AG04449 (cell line): ENCODE measurements at regions not wholly inside any gene's neighbourhood (a gene's known extent, or its start where the extent isn't known, plus 50 kb on each side); places are given as distances from the start of the nearest gene placed in this dataset.

Source experiments
- CTCF ChIA-PET: fragments of 350-600 bp; formaldehyde crosslinking; extraction: SDS; loops from one replicate; lab custom pipeline; 2021; ENCODE audit warnings: antibody characterized with exemption; lab: Yijun Ruan, JAX
- POLR2A ChIA-PET: fragments of 400-600, 350-600 bp; formaldehyde crosslinking; extraction: SDS; loops from one replicate; lab custom pipeline; 2020; ENCODE audit warnings: antibody characterized with exemption, inconsistent platforms; lab: Yijun Ruan, JAX
- DNase-seq: peaks from one replicate; pipeline ENCODE4 v3.0.0-alpha.2; 2010; ENCODE audit warnings: low read depth, low spot score
- H3K4me3 ChIP-seq: 2 replicates; pipeline ENCODE4 v1.5.1; 2011; ENCODE audit warnings: low read depth, mild to moderate bottlenecking, control low read depth, low read length
- TF ChIP-seq, protein P1 (sequence below): IDR thresholded peaks from one replicate; pipeline ENCODE4 v1.5.1; 2011; ENCODE audit warnings: mild to moderate bottlenecking, moderate library complexity, low read length, control low read depth, inconsistent platforms; ENCODE audit not compliant: insufficient read depth; ENCODE audit errors: missing control alignments

- TF ChIP-seq, protein P1, sequence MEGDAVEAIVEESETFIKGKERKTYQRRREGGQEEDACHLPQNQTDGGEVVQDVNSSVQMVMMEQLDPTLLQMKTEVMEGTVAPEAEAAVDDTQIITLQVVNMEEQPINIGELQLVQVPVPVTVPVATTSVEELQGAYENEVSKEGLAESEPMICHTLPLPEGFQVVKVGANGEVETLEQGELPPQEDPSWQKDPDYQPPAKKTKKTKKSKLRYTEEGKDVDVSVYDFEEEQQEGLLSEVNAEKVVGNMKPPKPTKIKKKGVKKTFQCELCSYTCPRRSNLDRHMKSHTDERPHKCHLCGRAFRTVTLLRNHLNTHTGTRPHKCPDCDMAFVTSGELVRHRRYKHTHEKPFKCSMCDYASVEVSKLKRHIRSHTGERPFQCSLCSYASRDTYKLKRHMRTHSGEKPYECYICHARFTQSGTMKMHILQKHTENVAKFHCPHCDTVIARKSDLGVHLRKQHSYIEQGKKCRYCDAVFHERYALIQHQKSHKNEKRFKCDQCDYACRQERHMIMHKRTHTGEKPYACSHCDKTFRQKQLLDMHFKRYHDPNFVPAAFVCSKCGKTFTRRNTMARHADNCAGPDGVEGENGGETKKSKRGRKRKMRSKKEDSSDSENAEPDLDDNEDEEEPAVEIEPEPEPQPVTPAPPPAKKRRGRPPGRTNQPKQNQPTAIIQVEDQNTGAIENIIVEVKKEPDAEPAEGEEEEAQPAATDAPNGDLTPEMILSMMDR, result no peak
- no peak overlapping the region for H3K4me3 ChIP-seq
- ChIA-PET CTCF (no interaction called here), POLR2A (no interaction called here)
- no peak for DNase-seq
Measured at GRCh38 chr18:30334781-30335180, 707.8 kb downstream of the DSC3 start.

GRCh38 chr18:30333310-30333709 lies 709.2 kb downstream of the DSC3 start:
- POLR2A ChIA-PET, result no interaction called here
- H3K4me3 ChIP-seq, result no peak overlapping the region
- TF ChIP-seq, protein P1, result no peak
- no peak for DNase-seq
- CTCF ChIA-PET, result no interaction called here

GRCh38 chr18:30328839-30329238 lies 713.7 kb downstream of the DSC3 start:
- DNase-seq, result no peak
- no peak overlapping the region for H3K4me3 ChIP-seq
- ChIA-PET POLR2A (no interaction called here), CTCF (no interaction called here)
- TF ChIP-seq, protein P1, result no peak

DNA sequence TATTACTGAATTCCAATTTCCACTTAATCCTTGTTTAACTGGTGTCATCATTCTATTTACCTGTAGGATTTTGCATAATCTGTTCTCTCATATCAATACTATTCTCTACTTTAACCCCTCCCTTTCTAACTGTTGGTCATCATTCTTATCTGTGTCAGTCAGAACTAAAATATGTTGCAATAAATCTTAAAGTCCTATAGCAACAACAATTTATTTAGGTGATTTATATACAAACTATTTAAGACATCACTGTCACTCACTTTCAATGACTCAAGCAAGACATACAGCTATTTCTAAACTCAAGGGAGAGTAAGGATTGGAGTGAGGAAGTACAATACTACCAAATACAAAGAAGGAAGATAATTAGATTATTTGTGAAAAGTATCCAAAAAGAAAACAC lies 740.4 kb downstream of the DSC3 start:
- DNase-seq, result no peak
- no peak overlapping the region for H3K4me3 ChIP-seq
- POLR2A ChIA-PET, result no interaction called here
- CTCF ChIA-PET, result no interaction called here
- TF ChIP-seq, protein P1, result no peak

- CTCF ChIA-PET, result no interaction called here
- DNase-seq, result no peak
- no peak overlapping the region for H3K4me3 ChIP-seq
- TF ChIP-seq, protein P1, result no peak
- POLR2A ChIA-PET, result no interaction called here
Measured at GRCh38 chr18:30298769-30299168, 743.8 kb downstream of the DSC3 start.

DNA sequence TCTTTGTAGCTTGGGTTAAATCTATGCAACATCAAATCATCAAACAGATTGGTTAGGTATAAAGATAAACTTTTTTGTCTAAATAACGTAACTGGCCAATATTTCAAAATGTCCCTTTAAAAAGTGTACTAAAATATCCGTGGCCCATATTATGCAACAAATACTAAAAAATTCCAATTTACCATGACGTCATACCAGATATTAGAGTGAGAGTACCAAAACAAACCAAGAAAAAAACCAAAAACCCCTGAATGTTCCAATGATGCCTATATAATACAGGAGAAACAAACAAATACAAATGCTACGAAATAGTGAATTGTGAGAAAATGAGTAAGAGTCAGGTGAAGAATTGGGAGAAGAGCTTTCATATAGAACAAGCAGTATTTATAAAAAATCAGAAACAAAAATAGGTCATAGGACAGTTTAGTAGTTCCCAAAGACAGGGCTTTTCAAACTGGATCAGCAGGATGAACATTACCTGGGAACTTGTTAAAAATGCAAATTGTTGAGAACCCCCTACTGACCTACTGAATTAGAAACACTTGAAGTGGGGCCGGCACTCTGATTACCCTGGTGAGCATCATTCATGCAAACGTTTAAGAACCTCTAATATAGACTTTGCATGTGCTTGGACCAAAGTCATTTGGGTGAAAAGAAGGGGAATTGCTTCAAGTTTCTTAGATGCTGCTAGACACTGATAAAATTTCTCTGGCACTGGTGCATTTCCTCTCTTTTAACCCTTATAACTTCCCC lies 753.7 kb downstream of the DSC3 start:
- POLR2A ChIA-PET, result no interaction called here
- TF ChIP-seq, protein P1, result no peak
- no peak for DNase-seq

More for the DNA sequence above, 753.7 kb downstream of the DSC3 start:
- H3K4me3 ChIP-seq, result no peak overlapping the region
- CTCF ChIA-PET, result no interaction called here
